Ovary (tissue), 3 donors: ENCODE measurements at regions not wholly inside any gene's neighbourhood (a gene's known extent, or its start where the extent isn't known, plus 50 kb on each side); places are given as distances from the start of the nearest gene placed in this dataset.

Experiments
- EP300 ChIP-seq: sonication (generic); formaldehyde crosslinking; IDR thresholded peaks from one replicate; pipeline ENCODE4 v1.6.1; 2017; ENCODE audit warnings: antibody characterized with exemption
- POLR2A ChIP-seq: fragments of 450-650 bp; IDR thresholded peaks from one replicate; pipeline ENCODE4 v1.6.1; 2017; ENCODE audit warnings: antibody characterized with exemption, mild to moderate bottlenecking, moderate library complexity
- TF ChIP-seq, protein P1 (sequence below), 3 donors: fragments of 450-650 bp in 2 of 3; fragments of 200-600 bp in 1 of 3; IDR thresholded peaks; one replicate each; pipeline versions ENCODE4 v1.5.1 to v1.8.0; 2016 to 2022; ENCODE audit warnings: antibody characterized with exemption in 3 of 3, mild to moderate bottlenecking in 1 of 3
- donor health status: DM: no; HTN: no; CAD: no.

DNA sequence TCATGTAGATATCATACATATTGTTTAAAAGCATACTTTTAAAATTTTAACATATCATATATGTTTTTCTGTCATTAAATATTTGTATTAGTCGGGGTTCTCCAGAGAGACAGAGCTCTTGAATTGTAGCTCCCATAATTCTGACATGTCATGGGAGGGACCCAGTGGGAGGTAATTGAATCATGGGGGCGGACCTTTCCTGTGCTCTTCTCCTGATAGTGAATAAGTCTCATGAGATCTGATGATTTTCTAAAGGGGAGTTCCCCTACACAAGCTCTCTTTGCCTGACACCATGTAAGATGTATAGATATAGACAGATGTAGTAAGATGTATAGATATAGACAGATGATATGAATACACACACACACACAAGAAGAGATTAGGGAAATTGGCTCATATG is 161.2 kb upstream of the ABI3BP start:
- TF ChIP-seq, protein P1, sequence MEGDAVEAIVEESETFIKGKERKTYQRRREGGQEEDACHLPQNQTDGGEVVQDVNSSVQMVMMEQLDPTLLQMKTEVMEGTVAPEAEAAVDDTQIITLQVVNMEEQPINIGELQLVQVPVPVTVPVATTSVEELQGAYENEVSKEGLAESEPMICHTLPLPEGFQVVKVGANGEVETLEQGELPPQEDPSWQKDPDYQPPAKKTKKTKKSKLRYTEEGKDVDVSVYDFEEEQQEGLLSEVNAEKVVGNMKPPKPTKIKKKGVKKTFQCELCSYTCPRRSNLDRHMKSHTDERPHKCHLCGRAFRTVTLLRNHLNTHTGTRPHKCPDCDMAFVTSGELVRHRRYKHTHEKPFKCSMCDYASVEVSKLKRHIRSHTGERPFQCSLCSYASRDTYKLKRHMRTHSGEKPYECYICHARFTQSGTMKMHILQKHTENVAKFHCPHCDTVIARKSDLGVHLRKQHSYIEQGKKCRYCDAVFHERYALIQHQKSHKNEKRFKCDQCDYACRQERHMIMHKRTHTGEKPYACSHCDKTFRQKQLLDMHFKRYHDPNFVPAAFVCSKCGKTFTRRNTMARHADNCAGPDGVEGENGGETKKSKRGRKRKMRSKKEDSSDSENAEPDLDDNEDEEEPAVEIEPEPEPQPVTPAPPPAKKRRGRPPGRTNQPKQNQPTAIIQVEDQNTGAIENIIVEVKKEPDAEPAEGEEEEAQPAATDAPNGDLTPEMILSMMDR (IDR thresholded peaks at IDR 0.05), result no peak
- TF ChIP-seq EP300, result no peak
- no peak for TF ChIP-seq POLR2A
